ENCODE measurements at regions not wholly inside any gene's neighbourhood (a gene's known extent, or its start where the extent isn't known, plus 50 kb on each side); places are given as distances from the start of the nearest gene placed in this dataset.

GRCh38 chrX:41973208-41973607, 49.9 kb upstream of the CASK start:
- Histone ChIP-seq H3K4me1 (ENCODE audit: low read length) (no peaks in the 10 kb centered on the region), H4K20me1 (ENCODE audit: insufficient read depth, low read length) (no peaks in the 10 kb centered on the region), H3K36me3 (replicated peaks; ENCODE audit: insufficient read depth, low read length) (no peaks in the 10 kb centered on the region), H3K4me3 (ENCODE audit: low read length) (no peak overlapping the region), H3K4me2 (ENCODE audit: low read depth, low read length) (no peak overlapping the region), H3K9me2 (replicated peaks; ENCODE audit: insufficient read depth, low read length) (no peaks in the 10 kb centered on the region), H3K27me3 (replicated peaks; ENCODE audit: insufficient read depth, low read length) (no peaks in the 10 kb centered on the region), H3K79me2 (ENCODE audit: low read length) (no peaks in the 10 kb centered on the region), H3K9me3 (replicated peaks; ENCODE audit: insufficient read depth, low read length) (no peaks in the 10 kb centered on the region), H2AFZ (ENCODE audit: low read length) (no peak overlapping the region), H3K9ac (ENCODE audit: low read length) (no peak overlapping the region), H3F3A (ENCODE audit: insufficient read depth, low read length) (no peaks in the 10 kb centered on the region), H3K27ac (ENCODE audit: low read length) (no peak overlapping the region)
- TF ChIP-seq CTCF (IDR thresholded peaks at IDR 0.05; ENCODE audit: low read length) (no peak), EZH2phosphoT487 (IDR thresholded peaks at IDR 0.05; ENCODE audit: low read length) (no peak), EZH2 (optimal IDR thresholded peaks at IDR 0.05; ENCODE audit: low read depth, low read length) (no peak)
- DNase-seq = no peak

All from MM.1S (cell line).